Naive B cell (primary cell): ENCODE measurements at regions not wholly inside any gene's neighbourhood (a gene's known extent, or its start where the extent isn't known, plus 50 kb on each side); places are given as distances from the start of the nearest gene placed in this dataset.
"Not testable (repeated sequence)": the region's sequence is repeated elsewhere in the genome, so short reads cannot be mapped to it uniquely, and the experiment has no call there.

Experiments
- ATAC-seq, 2 donors: fragments of 150-1000 bp; cut with Tn5 transposase; 2 replicates each; pipeline ENCODE4 v1.10.0; 2021; ENCODE audit warnings: low read depth in 2 of 2, mild to moderate bottlenecking in 2 of 2, moderate library complexity in 2 of 2
- DNase-seq: peaks from one replicate; pipeline ENCODE4 v3.0.0; 2022
- H3K27ac Mint-ChIP-seq, 6 donors: one replicate each; pipeline ENCODE4 v1.8.0; 2020 to 2022; ENCODE audit warnings: mild to moderate bottlenecking in 6 of 6, mixed read lengths in 6 of 6, moderate library complexity in 5 of 6, inconsistent platforms in 2 of 6
- H3K27me3 Mint-ChIP-seq, 3 donors: one replicate each; pipeline ENCODE4 v1.8.0; 2021 to 2022; ENCODE audit warnings: mixed read lengths in 3 of 3, mild to moderate bottlenecking in 1 of 3
- H3K36me3 Mint-ChIP-seq, 2 donors: one replicate each; pipeline ENCODE4 v1.8.0; 2020 to 2022; ENCODE audit warnings: mixed read lengths in 2 of 2, inconsistent platforms in 1 of 2, mild to moderate bottlenecking in 1 of 2
- H3K4me1 Mint-ChIP-seq, 3 donors: one replicate each; pipeline ENCODE4 v1.8.0; 2020 to 2022; ENCODE audit warnings: mixed read lengths in 3 of 3, inconsistent platforms in 1 of 3, mild to moderate bottlenecking in 1 of 3, moderate library complexity in 1 of 3
- H3K4me3 Mint-ChIP-seq, 8 donors: one replicate each; pipeline ENCODE4 v1.8.0; 2020 to 2022; ENCODE audit warnings: mild to moderate bottlenecking in 8 of 8, mixed read lengths in 8 of 8, moderate library complexity in 8 of 8, inconsistent platforms in 2 of 8
- H3K9me3 Mint-ChIP-seq, 7 donors: one replicate each; pipeline ENCODE4 v1.8.0; 2020 to 2022; ENCODE audit warnings: mixed read lengths in 7 of 7, mild to moderate bottlenecking in 5 of 7, inconsistent platforms in 2 of 7, moderate library complexity in 1 of 7

- Mint-ChIP-seq H3K4me3 (no peak overlapping the region), H3K9me3 (peaks cover 0 to 9% (median 4%) of the 10 kb centered on the region in 7 donors), H3K4me1 (no peaks in the 10 kb centered on the region), H3K36me3 (no peaks in the 10 kb centered on the region), H3K27me3 (no peaks in the 10 kb centered on the region), H3K27ac (peak overlapping the region in 1 of 6 donors; percentile 34)
- DNase-seq (no peak), ATAC-seq (no peak)
Observed at GRCh38 chr3:118534519-118534918, 500.1 kb downstream of the IGSF11 start.

GRCh38 chr3:118536764-118537163 lies 497.9 kb downstream of the IGSF11 start:
- no peak for ATAC-seq
- Mint-ChIP-seq H3K36me3 (no peaks in the 10 kb centered on the region), H3K4me1 (no peaks in the 10 kb centered on the region), H3K27ac (no peak overlapping the region), H3K27me3 (no peaks in the 10 kb centered on the region), H3K9me3 (peaks cover 0 to 11% (median 3%) of the 10 kb centered on the region in 7 donors), H3K4me3 (no peak overlapping the region)
- DNase-seq = no peak

GRCh38 chr3:118537454-118537853 lies 497.2 kb downstream of the IGSF11 start:
- H3K9me3 Mint-ChIP-seq = peaks cover 0 to 16% (median 6%) of the 10 kb centered on the region in 7 donors
- no peak for ATAC-seq
- no peaks in the 10 kb centered on the region for H3K4me1 Mint-ChIP-seq
- DNase-seq = no peak
- H3K4me3 Mint-ChIP-seq = no peak overlapping the region
- no peaks in the 10 kb centered on the region for H3K27me3 Mint-ChIP-seq
- no peak overlapping the region for H3K27ac Mint-ChIP-seq
- no peaks in the 10 kb centered on the region for H3K36me3 Mint-ChIP-seq

- ATAC-seq (no peak), DNase-seq (no peak)
- Mint-ChIP-seq H3K9me3 (peaks cover 0 to 17% (median 6%) of the 10 kb centered on the region in 7 donors), H3K4me3 (no peak overlapping the region), H3K27me3 (no peaks in the 10 kb centered on the region), H3K27ac (no peak overlapping the region), H3K4me1 (no peaks in the 10 kb centered on the region), H3K36me3 (no peaks in the 10 kb centered on the region)
Observed at GRCh38 chr3:118538187-118538586, 496.5 kb downstream of the IGSF11 start.

- Mint-ChIP-seq H3K9me3 (peaks cover 0 to 17% (median 5%) of the 10 kb centered on the region in 7 donors), H3K4me3 (peak overlapping the region in 1 of 8 donors; percentile 30)
- DNase-seq, H3K4me1 Mint-ChIP-seq, ATAC-seq, H3K36me3 Mint-ChIP-seq, H3K27ac Mint-ChIP-seq, H3K27me3 Mint-ChIP-seq: not testable (repeated sequence)
Observed at GRCh38 chr3:118539820-118540447, 494.7 kb downstream of the IGSF11 start.

- not testable (repeated sequence) for H3K36me3 Mint-ChIP-seq, H3K27me3 Mint-ChIP-seq, DNase-seq, H3K4me3 Mint-ChIP-seq, H3K27ac Mint-ChIP-seq, H3K4me1 Mint-ChIP-seq, ATAC-seq
- H3K9me3 Mint-ChIP-seq = peaks cover 0 to 19% (median 5%) of the 10 kb centered on the region in 7 donors
Observed at GRCh38 chr3:118540448-118540821, 494.2 kb downstream of the IGSF11 start.

- Mint-ChIP-seq H3K4me1 (no peaks in the 10 kb centered on the region), H3K4me3 (no peak overlapping the region), H3K27me3 (no peaks in the 10 kb centered on the region), H3K27ac (no peak overlapping the region), H3K36me3 (no peaks in the 10 kb centered on the region), H3K9me3 (peaks cover 0 to 23% (median 5%) of the 10 kb centered on the region in 7 donors)
- ATAC-seq (no peak), DNase-seq (no peak)
Observed at GRCh38 chr3:118540826-118541225, 493.8 kb downstream of the IGSF11 start.

- DNase-seq (no peak), ATAC-seq (no peak)
- Mint-ChIP-seq H3K4me3 (no peak overlapping the region), H3K36me3 (no peaks in the 10 kb centered on the region), H3K27me3 (no peaks in the 10 kb centered on the region), H3K9me3 (peaks cover 0 to 24% (median 5%) of the 10 kb centered on the region in 7 donors), H3K27ac (no peak overlapping the region), H3K4me1 (no peaks in the 10 kb centered on the region)
Observed at GRCh38 chr3:118541796-118542195, 492.9 kb downstream of the IGSF11 start.

- DNase-seq (no peak), ATAC-seq (no peak)
- Mint-ChIP-seq H3K9me3 (peaks cover 0 to 19% (median 5%) of the 10 kb centered on the region in 7 donors), H3K27ac (no peak overlapping the region), H3K36me3 (no peaks in the 10 kb centered on the region), H3K27me3 (no peaks in the 10 kb centered on the region), H3K4me1 (no peaks in the 10 kb centered on the region), H3K4me3 (no peak overlapping the region)
Observed at GRCh38 chr3:118543832-118544231, 490.8 kb downstream of the IGSF11 start.

GRCh38 chr3:118544458-118544857 lies 490.2 kb downstream of the IGSF11 start:
- DNase-seq (no peak), ATAC-seq (no peak)
- no peak overlapping the region for H3K27ac Mint-ChIP-seq
- H3K27me3 Mint-ChIP-seq = no peaks in the 10 kb centered on the region
- no peaks in the 10 kb centered on the region for H3K36me3 Mint-ChIP-seq
- H3K9me3 Mint-ChIP-seq = peaks cover 0 to 19% (median 3%) of the 10 kb centered on the region in 7 donors
- H3K4me1 Mint-ChIP-seq = no peaks in the 10 kb centered on the region
- H3K4me3 Mint-ChIP-seq = no peak overlapping the region

- ATAC-seq (no peak), DNase-seq (no peak)
- Mint-ChIP-seq H3K9me3 (peaks cover 0 to 18% (median 3%) of the 10 kb centered on the region in 7 donors), H3K4me1 (no peaks in the 10 kb centered on the region), H3K27me3 (no peaks in the 10 kb centered on the region), H3K36me3 (no peaks in the 10 kb centered on the region), H3K4me3 (no peak overlapping the region), H3K27ac (no peak overlapping the region)
Observed at GRCh38 chr3:118548434-118548833, 486.2 kb downstream of the IGSF11 start.

GRCh38 chr3:118550122-118550521 lies 484.5 kb downstream of the IGSF11 start:
- H3K27ac Mint-ChIP-seq = no peak overlapping the region
- H3K27me3 Mint-ChIP-seq = no peaks in the 10 kb centered on the region
- H3K36me3 Mint-ChIP-seq = no peaks in the 10 kb centered on the region
- ATAC-seq = no peak
- no peak overlapping the region for H3K4me3 Mint-ChIP-seq
- no peak for DNase-seq
- H3K4me1 Mint-ChIP-seq = no peaks in the 10 kb centered on the region
- H3K9me3 Mint-ChIP-seq = peaks cover 0 to 13% (median 3%) of the 10 kb centered on the region in 7 donors

- no peak for DNase-seq
- no peaks in the 10 kb centered on the region for H3K27me3 Mint-ChIP-seq
- H3K4me1 Mint-ChIP-seq = no peaks in the 10 kb centered on the region
- H3K36me3 Mint-ChIP-seq = no peaks in the 10 kb centered on the region
- no peak overlapping the region for H3K4me3 Mint-ChIP-seq
- no peak for ATAC-seq
- no peak overlapping the region for H3K27ac Mint-ChIP-seq
- peaks cover 0 to 10% (median 3%) of the 10 kb centered on the region in 7 donors for H3K9me3 Mint-ChIP-seq
Observed at GRCh38 chr3:118550556-118550955, 484.1 kb downstream of the IGSF11 start.

- peaks cover 0 to 9% (median 2%) of the 10 kb centered on the region in 7 donors for H3K9me3 Mint-ChIP-seq
- H3K36me3 Mint-ChIP-seq = no peaks in the 10 kb centered on the region
- H3K27ac Mint-ChIP-seq = no peak overlapping the region
- H3K27me3 Mint-ChIP-seq = no peaks in the 10 kb centered on the region
- no peak for ATAC-seq
- no peak for DNase-seq
- no peak overlapping the region for H3K4me3 Mint-ChIP-seq
- H3K4me1 Mint-ChIP-seq = no peaks in the 10 kb centered on the region
Observed at GRCh38 chr3:118554148-118554838, 480.4 kb downstream of the IGSF11 start.
